Prostate gland (tissue), 2 donors: ENCODE measurements at regions not wholly inside any gene's neighbourhood (a gene's known extent, or its start where the extent isn't known, plus 50 kb on each side); places are given as distances from the start of the nearest gene placed in this dataset.

Source experiments
- CTCF ChIP-seq, 4 experiments: fragments of 200-600 bp in 2 of 4; fragments of 450-650 bp in 2 of 4; sonication (generic) in 2 of 4; IDR thresholded peaks; 1 replicate in 3 of 4; 2 replicates in 1 of 4; pipeline ENCODE4 v1.5.1; 2016 to 2019; ENCODE audit warnings: antibody characterized with exemption in 4 of 4, mild to moderate bottlenecking in 2 of 4, moderate library complexity in 2 of 4
- POLR2A ChIP-seq: fragments of 450-650 bp; IDR thresholded peaks from one replicate; pipeline ENCODE4 v1.6.1; 2016; ENCODE audit warnings: antibody characterized with exemption, mild to moderate bottlenecking
- POLR2AphosphoS5 ChIP-seq: sonication (generic); formaldehyde crosslinking; IDR thresholded peaks from one replicate; pipeline ENCODE4 v1.6.1; 2017; ENCODE audit warnings: antibody characterized with exemption

- no peak for TF ChIP-seq CTCF (IDR thresholded peaks at IDR 0.05)
- TF ChIP-seq POLR2AphosphoS5: no peak
- no peak for TF ChIP-seq POLR2A
Measured at GRCh38 chr4:126046081-126046614, 731.4 kb downstream of the FAT4 start.
